ENCODE measurements at regions not wholly inside any gene's neighbourhood (a gene's known extent, or its start where the extent isn't known, plus 50 kb on each side); places are given as distances from the start of the nearest gene placed in this dataset.

DNA sequence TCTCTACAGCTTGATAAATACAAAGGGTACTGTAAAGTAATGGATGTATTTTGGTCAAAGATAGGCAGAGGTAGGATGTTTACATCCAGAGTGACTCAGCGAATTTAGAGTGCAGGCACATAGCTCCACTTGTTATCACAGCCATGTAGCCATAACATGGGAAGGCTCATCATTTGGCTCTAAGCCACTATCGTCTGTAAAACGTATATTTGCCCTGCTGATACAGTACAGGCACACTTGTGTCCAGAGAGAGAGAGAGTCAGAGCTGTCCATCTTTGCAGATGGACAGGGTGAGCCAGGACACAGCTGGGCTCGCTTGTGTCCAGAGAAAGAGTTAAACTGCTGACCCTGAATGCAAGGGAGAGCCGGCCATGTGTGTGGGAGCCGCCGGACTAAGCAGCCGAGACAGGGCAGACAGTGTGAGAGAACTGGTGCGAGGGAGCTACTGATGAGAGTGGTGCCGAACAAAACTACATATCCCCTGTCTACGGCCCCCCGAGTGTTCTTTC, 619.0 kb downstream of the DOK5 start:
- TF ChIP-seq, protein P1, sequence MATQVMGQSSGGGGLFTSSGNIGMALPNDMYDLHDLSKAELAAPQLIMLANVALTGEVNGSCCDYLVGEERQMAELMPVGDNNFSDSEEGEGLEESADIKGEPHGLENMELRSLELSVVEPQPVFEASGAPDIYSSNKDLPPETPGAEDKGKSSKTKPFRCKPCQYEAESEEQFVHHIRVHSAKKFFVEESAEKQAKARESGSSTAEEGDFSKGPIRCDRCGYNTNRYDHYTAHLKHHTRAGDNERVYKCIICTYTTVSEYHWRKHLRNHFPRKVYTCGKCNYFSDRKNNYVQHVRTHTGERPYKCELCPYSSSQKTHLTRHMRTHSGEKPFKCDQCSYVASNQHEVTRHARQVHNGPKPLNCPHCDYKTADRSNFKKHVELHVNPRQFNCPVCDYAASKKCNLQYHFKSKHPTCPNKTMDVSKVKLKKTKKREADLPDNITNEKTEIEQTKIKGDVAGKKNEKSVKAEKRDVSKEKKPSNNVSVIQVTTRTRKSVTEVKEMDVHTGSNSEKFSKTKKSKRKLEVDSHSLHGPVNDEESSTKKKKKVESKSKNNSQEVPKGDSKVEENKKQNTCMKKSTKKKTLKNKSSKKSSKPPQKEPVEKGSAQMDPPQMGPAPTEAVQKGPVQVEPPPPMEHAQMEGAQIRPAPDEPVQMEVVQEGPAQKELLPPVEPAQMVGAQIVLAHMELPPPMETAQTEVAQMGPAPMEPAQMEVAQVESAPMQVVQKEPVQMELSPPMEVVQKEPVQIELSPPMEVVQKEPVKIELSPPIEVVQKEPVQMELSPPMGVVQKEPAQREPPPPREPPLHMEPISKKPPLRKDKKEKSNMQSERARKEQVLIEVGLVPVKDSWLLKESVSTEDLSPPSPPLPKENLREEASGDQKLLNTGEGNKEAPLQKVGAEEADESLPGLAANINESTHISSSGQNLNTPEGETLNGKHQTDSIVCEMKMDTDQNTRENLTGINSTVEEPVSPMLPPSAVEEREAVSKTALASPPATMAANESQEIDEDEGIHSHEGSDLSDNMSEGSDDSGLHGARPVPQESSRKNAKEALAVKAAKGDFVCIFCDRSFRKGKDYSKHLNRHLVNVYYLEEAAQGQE (IDR thresholded peaks at IDR 0.05; ENCODE audit: unreplicated experiment): no peak
- TF ChIP-seq, protein P2, sequence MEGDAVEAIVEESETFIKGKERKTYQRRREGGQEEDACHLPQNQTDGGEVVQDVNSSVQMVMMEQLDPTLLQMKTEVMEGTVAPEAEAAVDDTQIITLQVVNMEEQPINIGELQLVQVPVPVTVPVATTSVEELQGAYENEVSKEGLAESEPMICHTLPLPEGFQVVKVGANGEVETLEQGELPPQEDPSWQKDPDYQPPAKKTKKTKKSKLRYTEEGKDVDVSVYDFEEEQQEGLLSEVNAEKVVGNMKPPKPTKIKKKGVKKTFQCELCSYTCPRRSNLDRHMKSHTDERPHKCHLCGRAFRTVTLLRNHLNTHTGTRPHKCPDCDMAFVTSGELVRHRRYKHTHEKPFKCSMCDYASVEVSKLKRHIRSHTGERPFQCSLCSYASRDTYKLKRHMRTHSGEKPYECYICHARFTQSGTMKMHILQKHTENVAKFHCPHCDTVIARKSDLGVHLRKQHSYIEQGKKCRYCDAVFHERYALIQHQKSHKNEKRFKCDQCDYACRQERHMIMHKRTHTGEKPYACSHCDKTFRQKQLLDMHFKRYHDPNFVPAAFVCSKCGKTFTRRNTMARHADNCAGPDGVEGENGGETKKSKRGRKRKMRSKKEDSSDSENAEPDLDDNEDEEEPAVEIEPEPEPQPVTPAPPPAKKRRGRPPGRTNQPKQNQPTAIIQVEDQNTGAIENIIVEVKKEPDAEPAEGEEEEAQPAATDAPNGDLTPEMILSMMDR (conservative IDR thresholded peaks at IDR 0.05; ENCODE audit: low read depth in 2 of 2): no peak
- no peak for TF ChIP-seq EZH2 (IDR thresholded peaks at IDR 0.05; ENCODE audit: low read depth, unreplicated experiment)
- TF ChIP-seq POLR2AphosphoS5 (IDR thresholded peaks at IDR 0.05; ENCODE audit: low read depth): no peak
- no peak for TF ChIP-seq JUNB (IDR thresholded peaks at IDR 0.05; ENCODE audit: unreplicated experiment)
- TF ChIP-seq EZH2phosphoT487 (IDR thresholded peaks at IDR 0.05; ENCODE audit: unreplicated experiment): no peak
- no peak for TF ChIP-seq CREB1 (CRISPR knock-in tag; IDR thresholded peaks at IDR 0.05; ENCODE audit: low read depth)
- TF ChIP-seq NANOG (IDR thresholded peaks at IDR 0.05; ENCODE audit: borderline replicate concordance): no peak
- TF ChIP-seq, protein P3, sequence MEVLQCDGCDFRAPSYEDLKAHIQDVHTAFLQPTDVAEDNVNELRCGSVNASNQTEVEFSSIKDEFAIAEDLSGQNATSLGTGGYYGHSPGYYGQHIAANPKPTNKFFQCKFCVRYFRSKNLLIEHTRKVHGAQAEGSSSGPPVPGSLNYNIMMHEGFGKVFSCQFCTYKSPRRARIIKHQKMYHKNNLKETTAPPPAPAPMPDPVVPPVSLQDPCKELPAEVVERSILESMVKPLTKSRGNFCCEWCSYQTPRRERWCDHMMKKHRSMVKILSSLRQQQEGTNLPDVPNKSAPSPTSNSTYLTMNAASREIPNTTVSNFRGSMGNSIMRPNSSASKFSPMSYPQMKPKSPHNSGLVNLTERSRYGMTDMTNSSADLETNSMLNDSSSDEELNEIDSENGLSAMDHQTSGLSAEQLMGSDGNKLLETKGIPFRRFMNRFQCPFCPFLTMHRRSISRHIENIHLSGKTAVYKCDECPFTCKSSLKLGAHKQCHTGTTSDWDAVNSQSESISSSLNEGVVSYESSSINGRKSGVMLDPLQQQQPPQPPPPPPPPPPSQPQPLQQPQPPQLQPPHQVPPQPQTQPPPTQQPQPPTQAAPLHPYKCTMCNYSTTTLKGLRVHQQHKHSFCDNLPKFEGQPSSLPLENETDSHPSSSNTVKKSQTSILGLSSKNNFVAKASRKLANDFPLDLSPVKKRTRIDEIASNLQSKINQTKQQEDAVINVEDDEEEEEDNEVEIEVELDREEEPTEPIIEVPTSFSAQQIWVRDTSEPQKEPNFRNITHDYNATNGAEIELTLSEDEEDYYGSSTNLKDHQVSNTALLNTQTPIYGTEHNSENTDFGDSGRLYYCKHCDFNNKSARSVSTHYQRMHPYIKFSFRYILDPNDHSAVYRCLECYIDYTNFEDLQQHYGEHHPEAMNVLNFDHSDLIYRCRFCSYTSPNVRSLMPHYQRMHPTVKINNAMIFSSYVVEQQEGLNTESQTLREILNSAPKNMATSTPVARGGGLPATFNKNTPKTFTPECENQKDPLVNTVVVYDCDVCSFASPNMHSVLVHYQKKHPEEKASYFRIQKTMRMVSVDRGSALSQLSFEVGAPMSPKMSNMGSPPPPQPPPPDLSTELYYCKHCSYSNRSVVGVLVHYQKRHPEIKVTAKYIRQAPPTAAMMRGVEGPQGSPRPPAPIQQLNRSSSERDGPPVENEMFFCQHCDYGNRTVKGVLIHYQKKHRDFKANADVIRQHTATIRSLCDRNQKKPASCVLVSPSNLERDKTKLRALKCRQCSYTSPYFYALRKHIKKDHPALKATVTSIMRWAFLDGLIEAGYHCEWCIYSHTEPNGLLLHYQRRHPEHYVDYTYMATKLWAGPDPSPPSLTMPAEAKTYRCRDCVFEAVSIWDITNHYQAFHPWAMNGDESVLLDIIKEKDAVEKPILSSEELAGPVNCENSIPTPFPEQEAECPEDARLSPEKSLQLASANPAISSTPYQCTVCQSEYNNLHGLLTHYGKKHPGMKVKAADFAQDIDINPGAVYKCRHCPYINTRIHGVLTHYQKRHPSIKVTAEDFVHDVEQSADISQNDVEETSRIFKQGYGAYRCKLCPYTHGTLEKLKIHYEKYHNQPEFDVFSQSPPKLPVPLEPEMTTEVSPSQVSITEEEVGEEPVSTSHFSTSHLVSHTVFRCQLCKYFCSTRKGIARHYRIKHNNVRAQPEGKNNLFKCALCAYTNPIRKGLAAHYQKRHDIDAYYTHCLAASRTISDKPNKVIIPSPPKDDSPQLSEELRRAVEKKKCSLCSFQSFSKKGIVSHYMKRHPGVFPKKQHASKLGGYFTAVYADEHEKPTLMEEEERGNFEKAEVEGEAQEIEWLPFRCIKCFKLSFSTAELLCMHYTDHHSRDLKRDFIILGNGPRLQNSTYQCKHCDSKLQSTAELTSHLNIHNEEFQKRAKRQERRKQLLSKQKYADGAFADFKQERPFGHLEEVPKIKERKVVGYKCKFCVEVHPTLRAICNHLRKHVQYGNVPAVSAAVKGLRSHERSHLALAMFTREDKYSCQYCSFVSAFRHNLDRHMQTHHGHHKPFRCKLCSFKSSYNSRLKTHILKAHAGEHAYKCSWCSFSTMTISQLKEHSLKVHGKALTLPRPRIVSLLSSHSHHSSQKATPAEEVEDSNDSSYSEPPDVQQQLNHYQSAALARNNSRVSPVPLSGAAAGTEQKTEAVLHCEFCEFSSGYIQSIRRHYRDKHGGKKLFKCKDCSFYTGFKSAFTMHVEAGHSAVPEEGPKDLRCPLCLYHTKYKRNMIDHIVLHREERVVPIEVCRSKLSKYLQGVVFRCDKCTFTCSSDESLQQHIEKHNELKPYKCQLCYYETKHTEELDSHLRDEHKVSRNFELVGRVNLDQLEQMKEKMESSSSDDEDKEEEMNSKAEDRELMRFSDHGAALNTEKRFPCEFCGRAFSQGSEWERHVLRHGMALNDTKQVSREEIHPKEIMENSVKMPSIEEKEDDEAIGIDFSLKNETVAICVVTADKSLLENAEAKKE (CRISPR knock-in tag; IDR thresholded peaks at IDR 0.05): no peak
- no peak for TF ChIP-seq ZNF331 (CRISPR knock-in tag; IDR thresholded peaks at IDR 0.05; ENCODE audit: low read depth)
- TF ChIP-seq ZNF114 (CRISPR knock-in tag; IDR thresholded peaks at IDR 0.05): no peak
- no peak for TF ChIP-seq STAT1 (IDR thresholded peaks at IDR 0.05; ENCODE audit: unreplicated experiment)

Data from GM23338 (cell line).